B cell (primary cell): ENCODE measurements at regions not wholly inside any gene's neighbourhood (a gene's known extent, or its start where the extent isn't known, plus 50 kb on each side); places are given as distances from the start of the nearest gene placed in this dataset.

Experiments used
- ATAC-seq: fragments of 200-7000 bp; cut with Tn5 transposase; one replicate; pipeline ENCODE4 v1.10.0; 2021; ENCODE audit warnings: low read depth, mild to moderate bottlenecking, moderate number of reproducible peaks, moderate library complexity
- CTCF ChIA-PET: fragments of 350-600 bp; sonication (Branson Sonifier 250); formaldehyde crosslinking; loops from one replicate; lab custom pipeline; 2021; ENCODE audit warnings: antibody characterized with exemption, inconsistent platforms; lab: Charles Lee
- POLR2A ChIA-PET: fragments of 350-600 bp; sonication (Branson Sonifier 250); formaldehyde crosslinking; loops from one replicate; lab custom pipeline; 2021; ENCODE audit warnings: antibody characterized with exemption; lab: Charles Lee
- DNase-seq: peaks from one replicate; pipeline ENCODE4 v3.0.0; 2013
- H2AFZ ChIP-seq: 2 replicates; pipeline ENCODE4 v1.6.1; 2012; ENCODE audit warnings: mild to moderate bottlenecking, low read depth, low read length; ENCODE audit not compliant: insufficient read depth, poor library complexity, severe bottlenecking
- H3K27ac ChIP-seq, 2 donors: 1 replicate in 1 of 2; 2 replicates in 1 of 2; pipeline ENCODE4 v1.5.1; 2012 to 2013; ENCODE audit warnings: low read length in 2 of 2, mild to moderate bottlenecking in 2 of 2, moderate library complexity in 1 of 2
- H3K27me3 ChIP-seq, 4 experiments: fragments of 200-600 bp in 1 of 4; sonication (generic) in 1 of 4; replicated peaks in 1 of 4; 1 replicate in 2 of 4; 2 replicates in 2 of 4; pipeline versions ENCODE4 v1.6.1 to v1.7.0; 2013 to 2016; ENCODE audit warnings: low read length in 3 of 4, mild to moderate bottlenecking in 2 of 4, mixed read lengths in 1 of 4, moderate library complexity in 1 of 4; ENCODE audit not compliant: insufficient read depth in 4 of 4, control insufficient read depth in 3 of 4; ENCODE audit errors: control extremely low read depth in 1 of 4
- H3K36me3 ChIP-seq, 2 experiments: replicated peaks in 1 of 2; 1 replicate in 1 of 2; 2 replicates in 1 of 2; pipeline versions ENCODE4 v1.6.1 to v1.7.1; 2013; ENCODE audit warnings: low read length in 1 of 2; ENCODE audit not compliant: insufficient read depth in 2 of 2, control insufficient read depth in 1 of 2; ENCODE audit errors: control extremely low read depth in 1 of 2, extremely low read depth in 1 of 2
- H3K4me1 ChIP-seq, 2 donors: fragments of 200-600 bp in 1 of 2; sonication (generic) in 1 of 2; 1 replicate in 1 of 2; 2 replicates in 1 of 2; pipeline versions ENCODE4 v1.5.1 to v1.6.1; 2013 to 2017; ENCODE audit warnings: low read length in 2 of 2; ENCODE audit not compliant: control insufficient read depth in 2 of 2, insufficient read depth in 2 of 2
- H3K4me2 ChIP-seq: replicated peaks from 2 replicates; pipeline ENCODE3; 2012; ENCODE audit warnings: mild to moderate bottlenecking, low read depth, low read length; ENCODE audit not compliant: poor library complexity, severe bottlenecking
- H3K4me3 ChIP-seq, 5 experiments: fragments of 200-600 bp in 1 of 5; sonication (generic) in 1 of 5; 1 replicate in 3 of 5; 2 replicates in 2 of 5; pipeline versions ENCODE4 v1.5.1 to v1.7.0; 2011 to 2016; ENCODE audit warnings: low read length in 4 of 5, mild to moderate bottlenecking in 4 of 5, low read depth in 2 of 5, control low read depth in 1 of 5, moderate library complexity in 1 of 5; ENCODE audit not compliant: insufficient read depth in 1 of 5; ENCODE audit errors: control extremely low read depth in 1 of 5, extremely low read depth in 1 of 5
- H3K79me2 ChIP-seq: fragments of 200-600 bp; sonication (generic); one replicate; pipeline ENCODE4 v1.6.0; 2016; ENCODE audit warnings: low read length; ENCODE audit not compliant: control insufficient read depth, insufficient read depth
- H3K9ac ChIP-seq: fragments of 200-600 bp; sonication (generic); 2 replicates; pipeline ENCODE4 v1.6.1; 2017; ENCODE audit warnings: mild to moderate bottlenecking, low read length, moderate library complexity
- H3K9me3 ChIP-seq, 3 donors: one replicate each; pipeline versions ENCODE4 v1.6.1 to v1.7.1; 2013; ENCODE audit warnings: low read length in 2 of 3; ENCODE audit not compliant: control insufficient read depth in 2 of 3, insufficient read depth in 1 of 3; ENCODE audit errors: control extremely low read depth in 1 of 3
- H4K20me1 ChIP-seq: 2 replicates; pipeline ENCODE4 v1.6.0; 2012; ENCODE audit warnings: mild to moderate bottlenecking, low read length; ENCODE audit not compliant: insufficient read depth, control insufficient read depth, poor library complexity, severe bottlenecking
- H3K27ac Mint-ChIP-seq: one replicate; pipeline ENCODE4 v1.8.0; 2021; ENCODE audit warnings: mixed read lengths
- H3K27me3 Mint-ChIP-seq: one replicate; pipeline ENCODE4 v1.8.0; 2021; ENCODE audit warnings: mixed read lengths
- H3K4me1 Mint-ChIP-seq: one replicate; pipeline ENCODE4 v1.8.0; 2021; ENCODE audit warnings: mixed read lengths
- H3K4me3 Mint-ChIP-seq: one replicate; pipeline ENCODE4 v1.8.0; 2021; ENCODE audit warnings: mixed read lengths
- H3K9me3 Mint-ChIP-seq: one replicate; pipeline ENCODE4 v1.8.0; 2022; ENCODE audit warnings: mixed read lengths; ENCODE audit not compliant: insufficient read depth
- EZH2 ChIP-seq: IDR thresholded peaks from 2 replicates; pipeline ENCODE4 v1.6.1; 2012; ENCODE audit warnings: borderline replicate concordance, low read depth, mild to moderate bottlenecking, moderate library complexity, low read length; ENCODE audit not compliant: insufficient read depth, poor library complexity, severe bottlenecking
- WGBS: methylation state at CpG from one replicate; pipeline ENCODE4 v1.1.5; 2013; ENCODE audit warnings: missing lambda C conversion rate; ENCODE audit not compliant: insufficient coverage; 5-methylcytosine and 5-hydroxymethylcytosine counted together
- intact Hi-C: fragments of 100-400 bp; cut with micrococcal nuclease; formaldehyde crosslinking; loops from one replicate; pipeline ENCODE4 v1.10.0; 2022
- TF ChIP-seq, protein P1 (sequence below): fragments of 200-600 bp; IDR thresholded peaks from one replicate; pipeline ENCODE4 v1.8.0; 2022; ENCODE audit warnings: antibody characterized with exemption, mild to moderate bottlenecking

DNA sequence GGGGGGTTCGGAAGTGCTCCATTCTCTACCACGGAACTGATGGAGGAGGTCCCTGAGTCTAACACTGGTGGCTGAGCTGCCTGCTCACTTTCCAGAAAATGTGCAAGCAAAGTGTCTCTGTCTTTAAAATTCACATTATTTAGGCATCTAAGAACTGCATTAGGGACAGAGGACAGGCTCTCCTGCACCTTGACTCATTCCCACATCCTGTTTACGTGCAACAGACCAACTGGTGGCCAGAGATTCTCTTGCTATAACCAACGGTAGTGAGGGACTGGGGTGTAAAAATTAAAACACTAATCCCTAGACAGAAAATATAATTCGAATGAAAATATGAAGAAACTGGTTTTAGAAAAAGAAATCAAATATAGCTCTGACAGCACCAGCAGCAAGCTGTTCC is 320.9 kb downstream of the IRX2 start:
- no peaks in the 10 kb centered on the region for H3K4me1 Mint-ChIP-seq
- ChIA-PET POLR2A (no interaction called here), CTCF (no interaction called here)
- no peaks in the 10 kb centered on the region for H3K36me3 ChIP-seq
- peaks cover 0 to 21% (median 0%) of the 10 kb centered on the region in 3 donors for H3K9me3 ChIP-seq
- no peaks in the 10 kb centered on the region for H3K9me3 Mint-ChIP-seq
- intact Hi-C loops: no loop called here
- H3K4me3 ChIP-seq: no peak overlapping the region
- H3K4me3 Mint-ChIP-seq: no peak overlapping the region
- 95% methylated on average over 2 of the region's 5 CpGs for WGBS
- H3K9ac ChIP-seq: no peak overlapping the region
- ATAC-seq: no peak
- H3K27me3 Mint-ChIP-seq: no peaks in the 10 kb centered on the region
- TF ChIP-seq EZH2: no peak
- TF ChIP-seq, protein P1, sequence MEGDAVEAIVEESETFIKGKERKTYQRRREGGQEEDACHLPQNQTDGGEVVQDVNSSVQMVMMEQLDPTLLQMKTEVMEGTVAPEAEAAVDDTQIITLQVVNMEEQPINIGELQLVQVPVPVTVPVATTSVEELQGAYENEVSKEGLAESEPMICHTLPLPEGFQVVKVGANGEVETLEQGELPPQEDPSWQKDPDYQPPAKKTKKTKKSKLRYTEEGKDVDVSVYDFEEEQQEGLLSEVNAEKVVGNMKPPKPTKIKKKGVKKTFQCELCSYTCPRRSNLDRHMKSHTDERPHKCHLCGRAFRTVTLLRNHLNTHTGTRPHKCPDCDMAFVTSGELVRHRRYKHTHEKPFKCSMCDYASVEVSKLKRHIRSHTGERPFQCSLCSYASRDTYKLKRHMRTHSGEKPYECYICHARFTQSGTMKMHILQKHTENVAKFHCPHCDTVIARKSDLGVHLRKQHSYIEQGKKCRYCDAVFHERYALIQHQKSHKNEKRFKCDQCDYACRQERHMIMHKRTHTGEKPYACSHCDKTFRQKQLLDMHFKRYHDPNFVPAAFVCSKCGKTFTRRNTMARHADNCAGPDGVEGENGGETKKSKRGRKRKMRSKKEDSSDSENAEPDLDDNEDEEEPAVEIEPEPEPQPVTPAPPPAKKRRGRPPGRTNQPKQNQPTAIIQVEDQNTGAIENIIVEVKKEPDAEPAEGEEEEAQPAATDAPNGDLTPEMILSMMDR: no peak
- H3K4me2 ChIP-seq: no peak overlapping the region
- no peaks in the 10 kb centered on the region for H4K20me1 ChIP-seq
- no peaks in the 10 kb centered on the region for H3K4me1 ChIP-seq
- no peak overlapping the region for H3K27ac ChIP-seq
- DNase-seq: no peak
- H3K79me2 ChIP-seq: no peaks in the 10 kb centered on the region
- no peak overlapping the region for H2AFZ ChIP-seq
- no peaks in the 10 kb centered on the region for H3K27me3 ChIP-seq
- no peak overlapping the region for H3K27ac Mint-ChIP-seq

DNA sequence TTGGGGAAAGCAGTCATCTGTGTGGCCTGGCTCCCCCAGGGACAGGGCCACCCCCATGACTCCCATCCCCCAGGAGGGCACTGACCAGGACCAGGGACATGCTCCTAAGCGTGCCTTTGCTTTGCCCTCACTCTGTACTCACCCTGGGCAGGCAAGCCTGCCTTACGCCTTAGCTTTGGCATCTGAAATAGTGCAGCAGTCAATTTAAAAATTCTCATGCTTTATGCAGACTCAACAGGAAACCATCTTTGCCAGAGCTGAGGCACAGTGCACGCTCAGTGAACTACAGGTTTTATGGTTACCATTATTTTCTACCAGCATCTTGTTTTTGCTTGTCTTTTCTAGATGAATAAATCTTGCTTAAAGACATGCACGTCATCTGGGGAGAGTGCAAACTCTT is 323.5 kb downstream of the IRX2 start:
- no peaks in the 10 kb centered on the region for H3K27me3 Mint-ChIP-seq
- Histone ChIP-seq H3K9ac (no peak overlapping the region), H3K9me3 (peaks cover 0 to 24% (median 10%) of the 10 kb centered on the region in 3 donors), H3K27ac (no peak overlapping the region), H3K36me3 (no peaks in the 10 kb centered on the region), H3K79me2 (no peaks in the 10 kb centered on the region), H4K20me1 (no peaks in the 10 kb centered on the region), H3K4me2 (no peak overlapping the region), H3K4me3 (no peak overlapping the region), H3K4me1 (no peaks in the 10 kb centered on the region), H3K27me3 (no peaks in the 10 kb centered on the region), H2AFZ (no peak overlapping the region)
- no peak overlapping the region for H3K4me3 Mint-ChIP-seq
- 78% methylated on average over 2 of the region's 4 CpGs for WGBS
- ChIA-PET CTCF (no interaction called here), POLR2A (no interaction called here)
- DNase-seq (no peak), ATAC-seq (no peak)
- no peak overlapping the region for H3K27ac Mint-ChIP-seq
- no peaks in the 10 kb centered on the region for H3K9me3 Mint-ChIP-seq
- intact Hi-C loops: no loop called here
- no peaks in the 10 kb centered on the region for H3K4me1 Mint-ChIP-seq
- TF ChIP-seq, protein P1: no peak
- TF ChIP-seq EZH2: no peak
